Adrenal gland (tissue), 5 donors: ENCODE measurements at regions not wholly inside any gene's neighbourhood (a gene's known extent, or its start where the extent isn't known, plus 50 kb on each side); places are given as distances from the start of the nearest gene placed in this dataset.

Source experiments
- CTCF ChIP-seq, 6 experiments: fragments of 450-650 bp in 4 of 6; fragments of 200-600 bp in 2 of 6; sonication (generic) in 1 of 6; IDR thresholded peaks; 1 replicate in 5 of 6; 2 replicates in 1 of 6; pipeline versions ENCODE4 v1.5.1 to v1.8.0; 2016 to 2021; ENCODE audit warnings: antibody characterized with exemption in 6 of 6, mild to moderate bottlenecking in 2 of 6, moderate library complexity in 1 of 6
- POLR2A ChIP-seq, 2 donors: fragments of 450-650 bp; IDR thresholded peaks; one replicate each; pipeline ENCODE4 v1.6.1; 2017; ENCODE audit warnings: antibody characterized with exemption in 2 of 2, mild to moderate bottlenecking in 2 of 2, moderate library complexity in 1 of 2
- donor health status: DM: no; HTN: no; CAD: no.

GRCh38 chr3:5543047-5543446, 355.5 kb downstream of the EDEM1 start:
- TF ChIP-seq POLR2A (IDR thresholded peaks at IDR 0.05) (no peak), CTCF (IDR thresholded peaks at IDR 0.05) (no peak)
